HG03439 (cell line): ENCODE measurements at regions not wholly inside any gene's neighbourhood (a gene's known extent, or its start where the extent isn't known, plus 50 kb on each side); places are given as distances from the start of the nearest gene placed in this dataset.
A peak's percentile ranks its signal among the peaks of the same experiment; 100 is the strongest.

Experiments
- ATAC-seq: cut with Tn5 transposase; IDR thresholded peaks from one replicate; pipeline ENCODE4 v1.9.1; 2021; ENCODE audit warnings: mild to moderate bottlenecking, moderate library complexity; ENCODE audit not compliant: unreplicated experiment

DNA sequence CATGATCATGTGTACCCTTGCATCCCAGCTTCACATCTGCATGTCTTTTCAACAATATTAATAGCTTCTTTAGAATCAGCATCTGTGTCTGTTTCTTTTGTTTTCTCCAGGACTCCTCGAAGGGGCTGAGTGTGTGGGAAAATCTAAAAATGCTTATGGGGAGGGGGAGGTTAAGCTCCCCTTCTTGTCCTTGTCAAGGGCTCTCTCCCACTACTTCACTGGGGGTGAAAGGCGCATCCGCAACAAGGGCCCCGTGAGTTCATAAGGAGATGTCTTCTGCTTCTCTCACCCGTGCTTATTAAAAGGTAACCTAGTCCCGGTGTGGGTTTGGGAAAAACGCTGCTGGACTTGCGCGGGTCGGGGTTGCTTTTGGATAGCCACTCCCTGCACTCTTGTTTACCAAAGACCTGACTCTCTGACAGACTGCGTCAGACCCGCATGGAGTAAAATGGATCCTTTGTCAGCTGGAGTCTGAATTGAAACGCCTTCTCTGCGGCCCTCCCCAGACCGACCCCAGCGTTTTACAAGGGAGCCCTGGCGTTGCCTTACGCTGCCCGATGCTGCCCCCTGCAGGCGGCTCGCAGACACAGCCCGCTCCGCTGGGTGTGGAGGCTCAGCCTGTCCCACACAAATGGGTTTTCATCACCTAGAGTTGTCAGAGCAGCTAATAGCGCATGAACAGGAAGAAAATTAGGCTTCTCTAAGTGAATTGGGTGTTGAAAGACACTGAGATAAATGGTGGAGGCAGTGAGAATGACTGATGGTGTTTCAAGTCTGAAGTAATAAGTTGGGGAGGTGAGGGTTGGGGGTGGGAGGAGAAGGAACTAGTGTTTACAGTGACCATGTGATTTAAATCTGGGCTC, 53.8 kb downstream of the IER5 start:
- ATAC-seq: peak; percentile 59

DNA sequence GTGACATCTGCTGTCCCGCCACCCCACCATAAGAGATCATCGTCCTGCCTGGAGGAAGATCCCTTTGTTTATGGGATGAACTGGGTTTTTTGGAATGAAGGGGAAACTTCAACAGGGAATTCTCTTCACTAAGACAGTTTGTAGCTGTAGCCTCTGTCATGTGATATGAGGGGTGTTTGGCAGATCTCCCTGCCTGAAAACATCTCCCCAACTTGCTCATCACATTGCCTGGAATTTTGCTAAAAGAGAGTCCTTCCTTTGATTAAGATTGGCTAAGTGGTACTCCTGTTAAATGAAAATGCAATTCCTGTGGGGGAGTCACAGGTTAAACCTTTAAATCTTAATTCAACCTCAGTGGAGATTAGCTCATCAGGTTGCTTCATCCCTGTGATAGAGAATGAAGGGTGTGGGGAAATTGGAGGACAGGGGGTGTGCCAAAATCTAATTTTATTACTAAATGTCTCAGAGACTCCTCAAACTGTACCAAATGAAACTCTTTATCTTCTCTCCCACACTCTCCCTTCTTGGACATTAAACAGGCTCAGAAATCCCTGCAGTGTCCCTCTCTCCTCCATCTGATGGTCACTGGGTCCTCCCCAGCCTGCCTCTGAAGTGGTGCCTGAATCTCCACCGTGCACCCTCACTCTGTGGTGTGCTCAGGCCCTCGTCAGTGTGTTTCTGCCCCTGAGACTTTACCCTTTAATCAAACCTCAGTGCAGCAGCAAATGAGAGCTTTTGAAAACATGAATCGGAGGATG, 54.8 kb downstream of the IER5 start:
- no peak for ATAC-seq

DNA sequence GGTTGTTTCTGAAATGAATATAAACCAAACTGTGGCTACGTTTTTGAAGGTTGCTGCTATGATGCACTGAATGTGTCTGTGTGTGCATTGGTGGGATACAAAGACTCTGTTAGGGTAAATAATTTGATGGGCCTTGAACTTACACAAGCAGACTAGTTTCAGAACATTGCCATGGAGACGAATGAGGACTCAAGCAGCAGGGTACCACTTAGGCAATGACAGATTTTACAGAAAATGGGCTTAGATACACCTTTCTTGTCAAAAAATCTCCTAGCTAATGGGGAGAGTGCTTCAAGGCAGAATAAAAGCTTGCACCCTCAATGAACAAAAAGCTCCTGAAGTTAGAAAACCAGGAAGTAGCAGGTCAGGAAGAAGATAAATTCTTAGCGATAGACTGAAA, 55.7 kb downstream of the IER5 start:
- no peak for ATAC-seq

DNA sequence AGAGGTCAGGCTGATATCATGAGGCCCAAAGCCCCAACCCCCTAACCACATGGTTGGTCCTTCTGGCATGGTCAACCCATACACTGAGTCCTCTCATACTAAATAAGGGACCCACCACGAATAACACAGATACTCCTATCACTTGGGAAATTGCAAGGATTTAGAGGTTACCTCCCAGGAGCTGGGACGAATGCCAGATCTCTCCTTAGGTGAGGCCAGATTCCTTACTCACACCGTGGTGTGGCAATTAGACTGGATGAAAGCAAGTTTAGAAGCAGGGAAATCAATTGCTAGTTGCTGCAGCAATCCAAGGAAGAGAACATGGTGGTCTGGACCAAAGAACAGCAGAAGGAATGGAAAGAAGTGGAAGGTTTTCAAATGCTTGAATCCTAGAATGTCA, 60.1 kb downstream of the IER5 start:
- no peak for ATAC-seq

DNA sequence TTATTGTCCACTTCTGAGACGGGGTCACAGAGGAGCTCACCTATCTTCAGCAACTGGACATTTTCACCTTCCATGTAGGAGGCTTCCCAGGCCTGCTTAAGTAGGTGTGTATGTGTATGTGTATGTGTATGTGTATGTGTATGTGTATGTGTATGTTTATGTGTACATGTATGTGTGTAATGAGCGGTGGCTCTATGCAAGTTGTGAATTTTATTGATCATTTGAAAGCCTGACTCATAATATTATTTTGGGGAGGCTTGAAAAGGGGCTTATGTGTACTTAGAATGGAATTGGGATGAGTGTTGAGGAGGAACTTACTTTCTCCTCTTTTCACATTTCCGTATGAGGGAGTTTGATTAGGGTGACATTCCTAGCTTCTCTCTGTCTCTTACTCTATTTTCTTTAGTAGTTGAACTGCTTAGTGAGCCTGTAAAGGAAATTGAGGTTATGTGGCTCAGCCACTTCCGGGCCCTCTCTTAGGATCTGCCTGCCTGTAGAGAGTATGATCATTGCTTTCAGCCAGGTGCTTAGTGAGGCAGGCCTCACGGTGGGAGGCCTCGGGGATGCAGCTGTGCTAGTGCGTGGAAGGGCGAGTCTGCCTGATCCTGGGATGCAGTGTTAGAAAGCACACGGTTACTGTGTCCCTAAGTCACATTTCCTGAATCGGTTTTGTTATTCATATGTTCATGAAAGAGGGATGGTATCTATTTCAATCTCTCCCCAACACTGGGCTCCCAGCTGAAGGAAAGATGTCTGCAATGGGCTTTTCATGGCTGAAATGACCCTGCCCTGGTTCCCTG, 61.0 kb downstream of the IER5 start:
- no peak for ATAC-seq

DNA sequence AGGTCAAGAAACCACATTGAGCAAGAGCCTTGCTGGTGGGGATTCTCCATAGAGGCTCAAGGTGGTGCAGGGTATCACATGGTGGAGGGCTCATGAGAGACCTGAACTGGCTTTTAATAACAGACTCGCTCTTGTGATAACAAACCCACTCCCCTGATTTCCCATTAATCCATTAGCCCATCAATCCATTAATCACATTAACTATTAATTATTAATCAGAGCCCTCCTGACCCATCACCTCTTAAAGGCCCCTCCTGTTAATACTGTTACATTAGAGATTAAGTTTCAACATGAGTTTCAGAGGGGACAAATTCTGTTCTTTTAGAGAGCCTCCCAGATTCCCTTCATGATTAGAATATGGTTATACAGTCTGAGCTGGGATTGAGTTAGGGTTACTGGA, 61.8 kb downstream of the IER5 start:
- ATAC-seq: no peak

DNA sequence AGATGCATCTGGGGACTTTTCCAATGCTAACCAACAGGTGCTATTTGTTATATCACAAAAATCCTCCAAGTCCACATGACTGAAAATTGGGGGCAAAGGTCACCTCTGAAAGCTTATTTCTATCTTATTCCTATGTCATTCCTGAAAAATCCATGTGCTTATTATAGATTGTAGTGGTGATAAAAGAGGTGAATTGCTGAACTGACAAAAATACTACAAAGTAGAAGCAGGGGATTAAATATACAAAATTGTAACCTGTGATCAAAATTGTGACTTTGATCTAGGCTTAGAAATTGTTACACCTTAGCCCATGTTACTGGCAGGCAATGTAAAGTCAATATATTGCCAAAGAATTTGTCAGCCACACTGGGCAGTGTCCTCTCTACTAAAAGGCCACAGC, 62.3 kb downstream of the IER5 start:
- ATAC-seq: no peak

DNA sequence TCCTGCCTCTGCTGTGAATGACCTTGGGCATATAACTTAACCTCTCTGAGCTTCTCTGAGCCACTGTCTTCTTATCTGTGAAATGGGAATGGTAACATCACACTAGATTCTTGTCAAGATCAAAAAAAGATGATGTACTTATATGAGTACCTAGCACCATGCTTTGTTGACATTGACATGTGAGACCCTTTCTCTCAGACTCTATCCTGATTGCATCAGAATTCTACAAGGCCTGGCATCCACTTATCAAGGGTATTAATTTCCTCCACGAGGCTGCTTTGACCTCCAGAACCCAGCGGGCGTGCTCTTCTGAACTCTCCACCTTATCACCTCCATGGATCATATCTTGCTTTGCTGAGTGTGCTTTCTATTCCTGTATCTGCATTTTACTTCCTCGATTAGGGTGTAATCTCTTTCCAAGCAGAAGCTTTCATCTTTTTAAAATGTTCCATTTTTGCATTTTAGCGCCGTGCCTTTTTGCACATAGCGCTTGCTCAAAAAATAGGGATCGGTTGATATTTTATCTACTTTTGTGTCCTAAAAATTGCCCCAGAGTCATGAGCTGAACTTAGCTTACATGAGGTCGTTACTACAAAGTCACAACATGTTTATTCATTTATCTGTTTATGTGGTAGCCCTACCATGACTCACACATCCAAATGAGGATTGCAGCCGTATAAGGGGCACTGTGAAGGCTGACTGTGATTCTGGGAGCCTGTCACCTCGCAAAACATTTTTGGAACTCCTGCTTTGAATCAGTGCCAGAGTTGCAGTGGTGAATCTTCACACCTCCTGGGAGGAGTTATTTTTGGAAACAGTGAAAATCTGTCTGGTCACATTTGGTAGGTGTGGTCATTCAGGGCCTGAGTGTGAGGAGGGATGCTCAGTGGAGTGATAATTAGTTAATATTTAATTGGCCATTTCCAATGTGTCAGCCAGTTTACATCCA, 63.2 kb downstream of the IER5 start:
- ATAC-seq: peak; percentile 32

- ATAC-seq: peak; percentile 92
These were observed 64.6 kb downstream of the IER5 start for GRCh38 chr1:181152892-181153633.

DNA sequence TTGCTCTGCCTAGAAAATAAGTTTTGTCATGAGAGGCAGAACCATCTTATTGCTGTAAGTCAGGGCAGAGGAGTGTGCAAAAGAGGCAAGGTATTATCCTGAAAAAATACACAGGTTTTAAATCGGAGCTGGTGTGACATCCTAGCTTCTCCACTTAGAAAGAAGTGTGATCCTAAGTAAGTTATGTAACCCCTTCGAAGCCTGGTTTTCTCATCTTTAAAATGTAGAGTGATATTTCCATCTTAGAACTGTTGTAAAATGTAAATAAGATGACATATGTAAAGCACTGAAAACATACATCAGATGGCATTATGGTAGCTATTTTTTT, 65.1 kb downstream of the IER5 start:
- no peak for ATAC-seq

DNA sequence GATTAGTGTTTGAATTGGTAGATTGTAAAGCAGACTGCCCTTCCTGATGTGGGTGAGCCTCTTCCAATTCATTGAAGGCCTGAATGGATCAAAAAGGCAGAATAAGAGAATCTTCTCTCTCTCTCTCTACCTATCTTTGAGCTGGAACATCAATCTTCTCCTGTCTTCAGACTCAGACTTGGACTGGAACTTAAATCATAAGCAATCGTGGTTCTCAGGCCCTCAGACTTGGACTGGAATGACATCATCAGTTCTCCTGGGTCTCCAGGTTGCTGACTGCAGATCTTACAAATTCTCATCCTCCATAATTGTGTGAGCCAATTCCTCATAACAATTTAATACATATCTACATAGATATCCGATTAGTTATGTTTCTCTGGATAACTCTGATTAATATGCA, 66.8 kb downstream of the IER5 start:
- no peak for ATAC-seq

DNA sequence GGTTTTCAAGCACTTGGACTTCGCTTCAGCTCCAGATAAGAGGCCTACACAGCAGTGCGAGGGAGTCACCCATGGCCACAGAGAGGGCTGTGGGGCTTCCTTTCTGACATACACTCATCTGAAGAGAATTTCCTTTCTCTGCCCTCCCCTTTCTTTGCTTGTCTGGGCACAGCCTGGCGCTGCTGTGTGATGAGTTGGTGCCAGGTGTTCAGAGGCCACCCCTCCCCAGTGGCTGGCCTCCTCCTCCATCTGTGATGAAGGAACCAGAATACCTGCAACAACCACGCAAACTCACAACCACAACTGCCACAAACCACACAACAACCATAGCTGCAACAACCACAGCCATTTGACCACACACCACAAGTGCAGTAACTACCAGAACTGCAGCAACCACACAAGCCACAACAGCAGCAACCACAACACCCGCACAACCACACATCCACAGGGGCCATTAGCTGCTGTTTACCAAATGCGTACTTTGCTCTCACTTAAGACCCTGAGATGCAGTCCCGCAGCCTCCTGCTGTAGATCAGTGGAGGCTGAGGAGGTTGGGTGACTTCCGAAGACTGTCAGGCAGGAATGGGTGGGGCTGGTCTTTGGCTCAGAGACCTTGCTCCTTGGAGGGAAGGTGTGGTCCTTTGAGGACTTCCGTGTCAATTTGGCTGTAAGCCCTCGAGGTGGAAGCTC, 71.1 kb downstream of the IER5 start:
- no peak for ATAC-seq

DNA sequence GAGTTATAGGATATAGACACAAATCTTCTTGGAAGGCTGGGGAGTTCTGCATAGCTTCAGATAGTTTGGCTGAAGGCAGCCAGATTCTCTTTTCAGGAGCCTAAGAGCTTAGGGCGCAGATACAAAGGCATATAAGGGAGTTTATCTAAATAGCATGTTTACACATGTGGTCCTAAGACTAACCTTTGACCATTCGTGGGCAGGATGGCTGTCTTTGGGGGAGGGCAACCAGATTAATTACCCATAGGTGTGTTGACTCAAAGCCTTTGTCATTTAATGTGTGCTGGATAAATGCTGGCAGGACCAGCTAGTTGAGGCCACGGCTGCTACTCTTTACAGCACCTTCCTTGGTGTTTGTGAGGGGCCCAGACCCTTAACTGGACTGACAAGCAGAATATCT, 71.8 kb downstream of the IER5 start:
- ATAC-seq: no peak

DNA sequence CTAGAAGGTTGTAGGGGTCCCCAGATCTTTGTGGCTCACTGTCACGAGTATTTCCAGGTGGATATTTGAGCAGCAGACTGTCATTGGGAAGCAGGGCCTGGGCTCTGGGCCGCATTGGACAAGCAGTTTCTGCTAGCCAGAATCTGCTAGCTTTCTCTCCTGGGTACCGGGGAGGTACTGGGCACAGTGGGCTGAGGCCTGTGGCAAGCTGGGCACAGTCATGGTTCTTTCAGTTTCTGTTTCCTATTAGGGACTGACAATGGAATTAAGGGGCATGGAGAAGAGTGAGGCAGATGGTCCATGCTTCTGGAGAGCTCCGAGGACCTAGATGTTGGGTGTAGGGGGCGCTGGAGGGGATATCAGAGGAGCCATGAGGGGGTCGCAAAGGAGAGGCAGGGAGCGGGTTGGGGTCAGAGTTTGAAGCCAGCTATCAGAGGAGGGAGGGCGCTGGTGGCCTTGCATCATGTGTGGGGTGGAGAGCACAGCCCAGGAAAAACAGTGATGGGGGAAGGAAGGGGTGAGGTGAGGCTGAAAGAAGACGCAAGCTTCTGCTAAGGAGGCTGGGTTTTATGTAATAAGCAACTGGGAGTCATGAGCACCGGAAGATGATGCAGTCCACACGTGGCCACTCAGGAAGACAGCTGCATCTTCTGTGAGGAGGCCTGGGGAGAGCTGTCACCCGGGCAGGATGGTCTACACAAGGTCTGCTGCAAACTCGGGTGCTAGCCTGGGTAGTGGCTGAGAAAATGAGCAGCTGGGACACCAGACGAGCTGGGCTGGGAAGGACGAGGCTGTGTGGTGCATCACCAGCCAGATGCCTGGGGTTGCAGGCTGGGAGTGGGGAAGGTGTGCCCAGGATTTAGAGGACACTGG, 72.7 kb downstream of the IER5 start:
- no peak for ATAC-seq

DNA sequence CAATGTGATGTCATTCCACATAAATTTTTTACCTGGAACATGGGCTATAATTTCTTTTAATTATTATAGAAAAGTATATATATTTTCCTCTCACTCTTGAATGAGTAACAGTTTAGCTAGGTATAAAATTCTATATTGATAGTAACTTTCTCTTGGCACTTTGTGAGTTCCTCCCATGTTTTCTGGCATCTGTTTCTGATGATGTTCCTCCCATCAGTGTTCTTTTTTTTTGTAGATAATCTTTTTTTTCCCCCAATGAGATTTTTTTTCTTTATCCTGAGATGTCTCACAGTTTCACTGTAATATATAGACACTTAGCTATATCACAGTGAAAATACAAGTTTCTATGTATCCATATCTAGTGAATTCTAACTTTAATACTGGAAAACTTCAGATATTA, 75.2 kb downstream of the IER5 start:
- no peak for ATAC-seq

DNA sequence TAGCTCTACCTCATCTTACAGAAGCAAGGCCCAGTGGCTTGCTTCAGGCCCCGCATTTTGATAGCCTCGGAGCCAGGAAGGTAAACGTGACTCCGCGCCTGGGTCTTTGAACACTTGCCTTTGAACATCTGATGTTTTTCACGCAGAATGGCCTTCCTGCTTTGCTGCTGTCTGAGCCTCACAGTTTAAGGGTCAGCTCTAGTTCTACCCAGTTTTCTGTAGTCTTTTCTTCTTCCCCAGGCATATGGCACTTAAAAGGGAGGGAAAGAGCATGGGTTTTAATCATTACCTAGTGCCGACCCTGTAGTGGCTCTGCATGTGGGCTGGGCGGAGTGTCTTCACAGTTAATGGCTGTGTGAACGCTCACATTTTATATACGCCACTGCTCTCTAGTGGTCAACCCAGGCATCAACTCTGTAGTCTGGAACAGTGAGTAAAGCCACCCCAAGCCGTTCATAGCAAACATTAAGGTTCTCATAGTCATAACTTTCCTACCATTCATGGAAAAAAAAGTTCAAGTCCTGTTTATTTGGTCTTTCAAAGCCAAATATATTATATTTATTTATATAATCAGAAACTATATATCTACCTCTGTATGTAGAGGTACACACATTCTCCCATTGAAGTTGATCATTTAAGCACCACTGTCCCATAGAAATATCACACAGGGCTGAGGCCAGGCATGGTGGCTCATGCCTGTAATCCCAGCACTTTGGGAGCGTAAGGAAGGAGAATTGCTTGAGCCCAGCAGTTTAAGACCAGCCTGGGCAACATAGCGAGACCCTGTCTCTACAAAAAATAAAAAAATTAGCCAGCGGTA, 78.1 kb downstream of the IER5 start:
- peak; percentile 98 for ATAC-seq

DNA sequence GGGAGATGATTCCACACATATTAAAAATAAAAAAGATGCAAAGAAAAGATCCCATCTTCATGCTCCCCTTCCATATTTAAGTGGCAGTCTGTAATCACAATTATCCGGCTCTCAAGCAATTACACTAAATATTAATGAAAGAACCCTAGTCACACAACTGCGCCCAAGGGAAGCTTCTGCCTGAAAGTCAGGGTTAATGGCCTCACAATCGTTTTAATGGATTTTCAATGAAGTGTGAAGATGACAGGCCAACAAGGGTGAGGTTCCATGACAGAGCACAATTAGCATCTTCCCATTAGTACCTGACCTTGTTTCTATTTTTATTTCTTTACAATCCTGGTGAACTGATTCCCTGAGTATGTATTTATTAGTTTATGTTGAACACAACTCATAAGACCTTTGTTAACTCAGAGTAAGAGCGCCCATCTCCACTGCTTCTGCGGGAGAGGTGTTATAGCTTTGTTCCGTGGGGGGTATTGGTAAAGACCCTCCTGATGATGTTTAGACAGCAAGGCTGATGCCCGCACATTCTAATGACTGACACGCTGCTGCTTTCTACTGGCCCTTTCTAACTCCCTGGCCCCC, 80.9 kb downstream of the IER5 start:
- no peak for ATAC-seq
